Endothelial cell of umbilical vein (primary cell): ENCODE measurements at regions not wholly inside any gene's neighbourhood (a gene's known extent, or its start where the extent isn't known, plus 50 kb on each side); places are given as distances from the start of the nearest gene placed in this dataset.

Experiments used
- BruUV-seq: library from RNA; stranded (reverse); fragments of 400-500 nt; replicated peaks from 2 replicates; lab custom pipeline; 2021; lab: Mats Ljungman, UMichigan
- CTCF ChIA-PET: fragments of 300-600, 350-600 bp; sonication (Branson Sonifier 250); formaldehyde crosslinking; loops from one replicate; lab custom pipeline; 2021; ENCODE audit warnings: antibody characterized with exemption, inconsistent platforms; lab: Charles Lee
- POLR2A ChIA-PET: fragments of 300-600, 350-600 bp; sonication (Branson Sonifier 250); formaldehyde crosslinking; loops from one replicate; lab custom pipeline; 2021; ENCODE audit warnings: antibody characterized with exemption, inconsistent platforms; lab: Charles Lee
- DNase-seq: peaks from one replicate; pipeline ENCODE4 v3.0.0-alpha.2; 2011; ENCODE audit warnings: low read depth, low spot score
- FAIRE-seq: peaks from 2 replicates; lab custom pipeline; 2011; peaks lifted over from hg19 to GRCh38; lab: Jason Lieb, UNC
- H2AFZ ChIP-seq: 2 replicates; pipeline ENCODE4 v1.6.0; 2012; ENCODE audit warnings: low read depth, low read length, control low read depth, inconsistent platforms
- H3K27ac ChIP-seq: 2 replicates; pipeline ENCODE4 v1.5.1; 2011; ENCODE audit warnings: low read depth, mild to moderate bottlenecking, control low read depth, low read length, moderate library complexity; ENCODE audit not compliant: insufficient read depth
- H3K27me3 ChIP-seq, 2 experiments: 2 replicates each; pipeline versions ENCODE4 v1.6.0 to v1.6.1; 2011; ENCODE audit warnings: low read length in 2 of 2, mixed read lengths in 1 of 2; ENCODE audit not compliant: control insufficient read depth in 2 of 2, insufficient read depth in 2 of 2
- H3K36me3 ChIP-seq, 2 experiments: 2 replicates in 1 of 2; 3 replicates in 1 of 2; pipeline ENCODE4 v1.5.1; 2011; ENCODE audit warnings: low read length in 2 of 2, mild to moderate bottlenecking in 1 of 2, moderate library complexity in 1 of 2; ENCODE audit not compliant: control insufficient read depth in 2 of 2, insufficient read depth in 2 of 2; ENCODE audit errors: extremely low read depth in 1 of 2
- H3K4me1 ChIP-seq: 3 replicates; pipeline ENCODE4 v1.5.1; 2011; ENCODE audit warnings: mild to moderate bottlenecking, low read length; ENCODE audit not compliant: control insufficient read depth, insufficient read depth; ENCODE audit errors: extremely low read depth
- H3K4me2 ChIP-seq: 2 replicates; pipeline ENCODE4 v1.6.1; 2011; ENCODE audit warnings: low read length, control low read depth, mixed read lengths; ENCODE audit not compliant: insufficient read depth
- H3K4me3 ChIP-seq, 3 experiments: fragments of 200-600 bp in 1 of 3; sonication (generic), shearing (Covaris generic) in 1 of 3; replicated peaks in 1 of 3; 2 replicates each; pipeline ENCODE4 v1.5.1; 2011 to 2016; ENCODE audit warnings: control low read depth in 3 of 3, low read length in 3 of 3, mild to moderate bottlenecking in 2 of 3, inconsistent platforms in 1 of 3, low read depth in 1 of 3, moderate library complexity in 1 of 3; ENCODE audit not compliant: insufficient read depth in 1 of 3
- H3K79me2 ChIP-seq: 2 replicates; pipeline ENCODE4 v1.6.0; 2012; ENCODE audit warnings: low read length, inconsistent platforms; ENCODE audit not compliant: control insufficient read depth, insufficient read depth
- H3K9ac ChIP-seq: replicated peaks from 2 replicates; pipeline ENCODE3; 2011; ENCODE audit warnings: low read length, control low read depth; ENCODE audit not compliant: insufficient read depth; ENCODE audit errors: extremely low read depth
- H3K9me1 ChIP-seq: replicated peaks from 3 replicates; pipeline ENCODE4 v1.6.0; 2011; ENCODE audit warnings: mild to moderate bottlenecking, low read length; ENCODE audit not compliant: control insufficient read depth, insufficient read depth; ENCODE audit errors: extremely low read depth
- H3K9me3 ChIP-seq: replicated peaks from 2 replicates; pipeline ENCODE4 v1.5.1; 2012; ENCODE audit warnings: low read length, inconsistent platforms; ENCODE audit not compliant: control insufficient read depth, insufficient read depth
- H4K20me1 ChIP-seq: replicated peaks from 2 replicates; pipeline ENCODE3; 2011; ENCODE audit warnings: mild to moderate bottlenecking, low read length; ENCODE audit not compliant: control insufficient read depth, insufficient read depth; ENCODE audit errors: extremely low read depth
- EZH2 ChIP-seq: IDR thresholded peaks from 2 replicates; pipeline ENCODE4 v1.6.1; 2012; ENCODE audit warnings: borderline replicate concordance, low read depth, mild to moderate bottlenecking, moderate library complexity, low read length, inconsistent platforms; ENCODE audit not compliant: severe bottlenecking
- FOS ChIP-seq: IDR thresholded peaks from 2 replicates; pipeline ENCODE4 v1.6.1; 2011; ENCODE audit warnings: mild to moderate bottlenecking, low read length, moderate library complexity, borderline replicate concordance; ENCODE audit not compliant: insufficient read depth
- GATA2 ChIP-seq: IDR thresholded peaks from 2 replicates; pipeline ENCODE4 v1.7.0; 2011; ENCODE audit warnings: low read depth, mild to moderate bottlenecking, moderate library complexity, mixed read lengths, low read length; ENCODE audit not compliant: insufficient read length, insufficient read depth
- JUN ChIP-seq: IDR thresholded peaks from 2 replicates; pipeline ENCODE4 v1.6.1; 2011; ENCODE audit warnings: borderline replicate concordance, low read depth; ENCODE audit not compliant: insufficient read length, insufficient read depth
- MYC ChIP-seq: IDR thresholded peaks from one replicate; pipeline ENCODE4 v1.6.1; 2011; ENCODE audit warnings: mild to moderate bottlenecking, low read depth, low read length
- POLR2A ChIP-seq: IDR thresholded peaks from 2 replicates; pipeline ENCODE4 v1.6.1; 2012; ENCODE audit warnings: low read depth, mild to moderate bottlenecking, control low read depth, low read length
- POLR2AphosphoS5 ChIP-seq: IDR thresholded peaks from 2 replicates; pipeline ENCODE4 v1.6.1; 2012; ENCODE audit warnings: low read depth, mild to moderate bottlenecking, control low read depth, low read length, moderate library complexity; ENCODE audit not compliant: insufficient read depth
- dilution Hi-C: fragments of 300-500 bp; cut with MboI; formaldehyde crosslinking; loops from one replicate; pipeline ENCODE4 v1.15.0; 2019; ENCODE audit warnings: low sequenced_read_pairs; ENCODE audit not compliant: extremely low pct_ligation_motif_present
- intact Hi-C: fragments of 100-400 bp; cut with micrococcal nuclease; formaldehyde crosslinking; loops from one replicate; pipeline ENCODE4 v1.10.0; 2022
- TF ChIP-seq, protein P1 (sequence below), 2 donors: IDR thresholded peaks; 1 replicate in 1 of 2; 2 replicates in 1 of 2; pipeline ENCODE4 v1.5.1; 2011; ENCODE audit warnings: low read length in 2 of 2, mild to moderate bottlenecking in 2 of 2, moderate library complexity in 2 of 2, control low read depth in 1 of 2, inconsistent platforms in 1 of 2, low read depth in 1 of 2; ENCODE audit not compliant: insufficient read depth in 1 of 2; ENCODE audit errors: extremely low read depth in 1 of 2
- TF ChIP-seq, protein P2 (sequence below): IDR thresholded peaks from 2 replicates; pipeline ENCODE4 v1.6.1; 2011; ENCODE audit not compliant: insufficient read depth, insufficient read length

DNA sequence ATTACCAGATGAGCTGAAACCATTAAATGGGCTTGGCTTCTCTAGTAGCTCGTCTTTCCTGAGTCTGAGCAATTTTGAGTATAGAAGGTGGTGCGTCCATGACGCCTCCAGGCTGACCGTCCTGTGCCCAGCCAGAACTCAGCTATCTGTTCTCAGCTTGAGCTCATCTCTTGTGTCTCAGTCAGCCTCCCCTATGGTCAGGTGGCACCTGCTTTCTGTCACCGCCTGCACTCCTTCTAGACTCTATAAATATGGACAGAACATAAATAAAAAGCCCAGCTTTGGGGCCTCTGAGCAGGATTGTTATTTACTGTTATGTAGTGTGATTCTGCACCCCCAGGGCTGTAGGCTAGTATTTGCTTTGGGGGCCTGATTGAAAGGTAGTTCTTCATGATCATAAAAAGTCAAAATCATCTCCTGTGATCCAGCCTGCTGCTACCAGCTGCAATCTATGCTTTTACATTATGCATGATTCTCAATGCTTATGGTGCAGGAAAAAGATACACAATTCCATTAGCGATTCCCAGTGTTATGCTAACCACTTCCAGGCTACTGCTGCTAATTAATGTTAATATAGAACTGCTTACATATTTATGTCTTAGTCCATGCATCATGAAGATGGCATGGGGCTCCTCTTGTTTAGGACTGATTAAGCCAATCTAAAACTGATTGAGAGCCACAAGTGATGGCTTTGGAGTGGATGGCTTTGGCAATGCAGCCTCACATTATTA lies 72.5 kb upstream of the TMTC4 start:
- H3K27me3 ChIP-seq, result no peaks in the 10 kb centered on the region
- no peak overlapping the region for H2AFZ ChIP-seq
- H3K27ac ChIP-seq, result no peak overlapping the region
- H3K4me1 ChIP-seq, result no peaks in the 10 kb centered on the region
- H3K4me2 ChIP-seq, result no peak overlapping the region
- no TSS peak for BruUV-seq
- H3K9me1 ChIP-seq, result no peaks in the 10 kb centered on the region
- no peaks in the 10 kb centered on the region for H3K79me2 ChIP-seq
- dilution Hi-C loops (no loop called here), intact Hi-C loops (no loop called here)
- H3K36me3 ChIP-seq, result no peaks in the 10 kb centered on the region
- no peak overlapping the region for H3K4me3 ChIP-seq
- ChIA-PET CTCF (interaction anchor here (1.0 kb wide), 1 partner anchor 243 kb away, joined by 3 read pairs; no protein-coding TSS in a partner anchor), POLR2A (no interaction called here)
- TF ChIP-seq POLR2A, result no peak
- H3K9me3 ChIP-seq, result no peaks in the 10 kb centered on the region
- H4K20me1 ChIP-seq, result no peaks in the 10 kb centered on the region
- FAIRE-seq (no peak), DNase-seq (no peak)
- H3K9ac ChIP-seq, result no peak overlapping the region

DNA sequence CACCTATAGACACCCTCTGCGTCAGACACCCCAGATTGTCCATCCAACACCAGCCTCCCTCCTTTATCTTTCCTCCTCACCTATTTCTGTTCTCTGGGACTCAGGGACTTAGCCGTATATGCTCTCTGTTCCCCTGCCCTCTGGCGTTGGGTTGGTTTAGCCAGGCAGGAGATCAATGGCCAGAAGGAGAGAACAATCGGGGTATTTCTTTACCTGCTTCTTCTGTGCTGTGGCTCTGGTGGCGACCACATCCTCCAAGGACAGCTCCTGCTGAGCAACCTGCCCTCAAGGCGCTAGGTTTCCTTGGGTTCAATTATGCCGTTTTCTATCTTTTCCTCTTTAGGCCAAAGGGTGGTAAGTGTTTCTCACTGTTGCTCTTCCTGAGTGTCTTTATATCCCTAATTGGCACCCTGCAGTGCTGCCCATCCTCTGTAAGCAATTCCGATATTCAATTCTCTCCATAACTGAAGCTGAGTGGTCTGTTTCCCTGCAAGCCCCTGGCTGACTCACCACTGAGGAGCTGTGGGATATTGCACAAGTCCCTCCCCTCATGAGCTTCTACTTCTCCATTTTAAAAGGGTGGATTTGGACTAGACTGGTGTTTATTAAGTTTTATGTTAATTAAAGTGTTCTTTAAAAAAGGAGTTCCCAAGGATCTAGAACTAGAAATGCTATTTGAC lies 63.7 kb upstream of the TMTC4 start:
- no TSS peak for BruUV-seq
- Histone ChIP-seq H3K9me3 (no peaks in the 10 kb centered on the region), H3K9ac (no peak overlapping the region), H2AFZ (no peak overlapping the region), H3K9me1 (no peaks in the 10 kb centered on the region), H3K36me3 (no peaks in the 10 kb centered on the region), H3K4me2 (no peak overlapping the region), H3K27ac (no peak overlapping the region), H3K4me1 (no peaks in the 10 kb centered on the region), H3K27me3 (no peaks in the 10 kb centered on the region), H3K4me3 (no peak overlapping the region), H4K20me1 (no peaks in the 10 kb centered on the region), H3K79me2 (no peaks in the 10 kb centered on the region)
- TF ChIP-seq, protein P1, sequence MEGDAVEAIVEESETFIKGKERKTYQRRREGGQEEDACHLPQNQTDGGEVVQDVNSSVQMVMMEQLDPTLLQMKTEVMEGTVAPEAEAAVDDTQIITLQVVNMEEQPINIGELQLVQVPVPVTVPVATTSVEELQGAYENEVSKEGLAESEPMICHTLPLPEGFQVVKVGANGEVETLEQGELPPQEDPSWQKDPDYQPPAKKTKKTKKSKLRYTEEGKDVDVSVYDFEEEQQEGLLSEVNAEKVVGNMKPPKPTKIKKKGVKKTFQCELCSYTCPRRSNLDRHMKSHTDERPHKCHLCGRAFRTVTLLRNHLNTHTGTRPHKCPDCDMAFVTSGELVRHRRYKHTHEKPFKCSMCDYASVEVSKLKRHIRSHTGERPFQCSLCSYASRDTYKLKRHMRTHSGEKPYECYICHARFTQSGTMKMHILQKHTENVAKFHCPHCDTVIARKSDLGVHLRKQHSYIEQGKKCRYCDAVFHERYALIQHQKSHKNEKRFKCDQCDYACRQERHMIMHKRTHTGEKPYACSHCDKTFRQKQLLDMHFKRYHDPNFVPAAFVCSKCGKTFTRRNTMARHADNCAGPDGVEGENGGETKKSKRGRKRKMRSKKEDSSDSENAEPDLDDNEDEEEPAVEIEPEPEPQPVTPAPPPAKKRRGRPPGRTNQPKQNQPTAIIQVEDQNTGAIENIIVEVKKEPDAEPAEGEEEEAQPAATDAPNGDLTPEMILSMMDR (IDR thresholded peaks at IDR 0.05; ENCODE audit: extremely low read depth in 1 of 2, insufficient read depth in 1 of 2, low read depth in 1 of 2, low read length in 2 of 2), result no peak
- TF ChIP-seq JUN (no peak), GATA2 (no peak), EZH2 (no peak), FOS (no peak), POLR2A (no peak), POLR2AphosphoS5 (no peak), MYC (no peak)
- TF ChIP-seq, protein P2, sequence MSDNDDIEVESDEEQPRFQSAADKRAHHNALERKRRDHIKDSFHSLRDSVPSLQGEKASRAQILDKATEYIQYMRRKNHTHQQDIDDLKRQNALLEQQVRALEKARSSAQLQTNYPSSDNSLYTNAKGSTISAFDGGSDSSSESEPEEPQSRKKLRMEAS, result no peak
- FAIRE-seq, result no peak
- POLR2A ChIA-PET, result no interaction called here
- dilution Hi-C loops, result no loop called here
- CTCF ChIA-PET, result no interaction called here
- intact Hi-C loops, result no loop called here
- no peak for DNase-seq
